GM13977 (cell line): ENCODE measurements at regions not wholly inside any gene's neighbourhood (a gene's known extent, or its start where the extent isn't known, plus 50 kb on each side); places are given as distances from the start of the nearest gene placed in this dataset.
"Not testable (repeated sequence)": the region's sequence is repeated elsewhere in the genome, so short reads cannot be mapped to it uniquely, and the experiment has no call there.

Experiments
- DNase-seq: peaks from one replicate; pipeline ENCODE4 v3.0.0; 2012; ENCODE audit warnings: low spot score
- in situ Hi-C: fragments of 300-500 bp; cut with MboI; formaldehyde crosslinking; loops from one replicate; pipeline ENCODE4 v1.12.0; 2022; ENCODE audit warnings: low sequenced_read_pairs, low pct_unique_long_range_greater_than_20kb, mixed read lengths, inconsistent platforms; ENCODE audit not compliant: unreplicated experiment
- TF ChIP-seq, protein P1 (sequence below): IDR thresholded peaks from 2 replicates; pipeline ENCODE4 v1.5.1; 2012; ENCODE audit warnings: mild to moderate bottlenecking, control low read depth; ENCODE audit not compliant: insufficient read depth; ENCODE audit errors: extremely low read depth, missing control alignments

GRCh38 chr18:60193780-60194179 lies 178.8 kb downstream of the MC4R start:
- in situ Hi-C loops, result no loop called here
- DNase-seq, result no peak

DNA sequence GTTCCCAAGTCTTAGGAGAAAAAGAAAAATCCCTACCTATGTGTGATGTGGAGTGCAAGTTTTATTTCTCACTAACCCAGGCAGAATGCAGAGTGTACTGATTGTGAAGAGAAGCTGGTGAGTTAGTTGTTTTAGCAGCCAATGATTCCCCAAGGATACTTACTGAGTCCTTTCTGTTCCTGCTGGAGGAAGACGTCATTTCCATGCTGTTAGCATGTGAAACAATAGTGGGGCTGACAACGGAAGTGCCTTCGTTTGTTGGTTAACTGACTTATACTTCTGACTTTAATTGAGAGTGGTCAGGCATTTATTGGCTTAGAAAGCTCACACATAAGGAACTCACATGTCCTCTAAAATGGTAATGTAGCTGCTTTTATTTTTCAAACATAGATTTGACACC lies 180.6 kb downstream of the MC4R start:
- TF ChIP-seq, protein P1, sequence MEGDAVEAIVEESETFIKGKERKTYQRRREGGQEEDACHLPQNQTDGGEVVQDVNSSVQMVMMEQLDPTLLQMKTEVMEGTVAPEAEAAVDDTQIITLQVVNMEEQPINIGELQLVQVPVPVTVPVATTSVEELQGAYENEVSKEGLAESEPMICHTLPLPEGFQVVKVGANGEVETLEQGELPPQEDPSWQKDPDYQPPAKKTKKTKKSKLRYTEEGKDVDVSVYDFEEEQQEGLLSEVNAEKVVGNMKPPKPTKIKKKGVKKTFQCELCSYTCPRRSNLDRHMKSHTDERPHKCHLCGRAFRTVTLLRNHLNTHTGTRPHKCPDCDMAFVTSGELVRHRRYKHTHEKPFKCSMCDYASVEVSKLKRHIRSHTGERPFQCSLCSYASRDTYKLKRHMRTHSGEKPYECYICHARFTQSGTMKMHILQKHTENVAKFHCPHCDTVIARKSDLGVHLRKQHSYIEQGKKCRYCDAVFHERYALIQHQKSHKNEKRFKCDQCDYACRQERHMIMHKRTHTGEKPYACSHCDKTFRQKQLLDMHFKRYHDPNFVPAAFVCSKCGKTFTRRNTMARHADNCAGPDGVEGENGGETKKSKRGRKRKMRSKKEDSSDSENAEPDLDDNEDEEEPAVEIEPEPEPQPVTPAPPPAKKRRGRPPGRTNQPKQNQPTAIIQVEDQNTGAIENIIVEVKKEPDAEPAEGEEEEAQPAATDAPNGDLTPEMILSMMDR, result no peak
- in situ Hi-C loops, result no loop called here
- no peak for DNase-seq

More at GRCh38 chr18:60193780-60194179, 178.8 kb downstream of the MC4R start:
- TF ChIP-seq, protein P1, result no peak

- in situ Hi-C loops, result no loop called here
Observed at GRCh38 chr18:60189856-60190255, 182.7 kb downstream of the MC4R start.

DNA sequence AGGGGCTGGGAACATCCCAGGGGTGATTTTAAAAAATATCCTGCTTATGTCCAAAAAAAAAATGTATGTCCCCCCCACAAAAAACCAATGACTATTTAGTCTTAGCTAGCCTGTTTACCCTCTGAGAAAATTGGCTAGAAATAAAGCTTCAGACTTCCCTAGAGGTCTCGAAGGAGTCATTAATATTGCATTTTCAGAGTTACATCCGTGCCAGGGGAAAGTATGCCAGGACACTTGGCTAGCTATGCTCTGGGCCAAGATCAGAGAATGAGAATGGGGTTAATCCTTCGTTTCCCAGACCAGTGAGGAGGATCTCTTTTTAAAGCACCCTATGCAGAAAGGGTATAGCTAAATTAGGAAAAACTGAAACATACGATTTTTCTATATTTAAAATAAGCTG lies 183.6 kb downstream of the MC4R start:
- no peak for DNase-seq
- TF ChIP-seq, protein P1, result no peak
- in situ Hi-C loops, result no loop called here

More at GRCh38 chr18:60189856-60190255, 182.7 kb downstream of the MC4R start:
- TF ChIP-seq, protein P1, result no peak
- DNase-seq, result no peak

- no peak for DNase-seq
- TF ChIP-seq, protein P1, result no peak
- in situ Hi-C loops, result no loop called here
Observed at GRCh38 chr18:60182223-60182622, 190.4 kb downstream of the MC4R start.

DNA sequence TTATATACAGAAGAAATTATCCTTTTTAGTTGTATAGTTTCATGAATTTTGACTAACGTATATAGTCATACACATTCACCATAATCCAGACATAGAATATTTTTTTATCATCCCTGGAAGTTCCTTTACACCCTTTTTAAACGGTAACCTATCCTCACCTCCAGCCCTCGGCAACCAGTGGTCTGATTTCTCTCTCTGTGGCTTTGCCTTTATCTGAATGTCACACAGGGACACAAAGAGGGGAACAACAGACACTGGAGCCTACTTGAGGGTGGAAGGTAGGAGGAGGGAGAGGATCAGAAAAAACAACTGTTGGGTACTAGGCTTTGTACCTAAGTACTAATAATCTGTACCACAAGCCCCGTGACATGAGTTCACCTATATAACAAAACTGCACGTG lies 191.9 kb downstream of the MC4R start:
- in situ Hi-C loops, result no loop called here
- no peak for DNase-seq

DNA sequence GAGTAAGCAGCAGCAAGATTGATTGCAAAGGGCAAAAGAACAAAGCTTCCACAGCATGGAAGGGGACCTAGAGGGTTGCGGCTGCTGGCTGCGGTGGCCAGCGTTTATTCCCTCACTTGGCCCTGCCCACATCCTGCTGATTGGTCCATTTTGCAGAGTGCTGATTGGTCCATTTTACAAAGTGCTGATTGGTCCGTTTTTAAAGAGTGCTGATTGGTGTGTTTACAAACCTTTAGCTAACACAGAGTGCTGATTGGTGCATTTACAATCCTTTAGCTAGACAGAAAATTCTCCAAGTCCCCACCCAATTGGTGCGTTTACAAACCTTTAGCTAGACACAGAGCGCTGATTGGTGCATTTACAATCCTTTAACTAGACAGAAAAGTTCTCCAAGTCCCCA lies 194.4 kb downstream of the MC4R start:
- DNase-seq, in situ Hi-C loops: not testable (repeated sequence)

More for the DNA sequence above, 191.9 kb downstream of the MC4R start:
- TF ChIP-seq, protein P1, result no peak
